HG03095 (cell line): ENCODE measurements at regions not wholly inside any gene's neighbourhood (a gene's known extent, or its start where the extent isn't known, plus 50 kb on each side); places are given as distances from the start of the nearest gene placed in this dataset.

Source experiments
- ATAC-seq: cut with Tn5 transposase; IDR thresholded peaks from one replicate; pipeline ENCODE4 v1.9.1; 2021; ENCODE audit warnings: moderate library complexity; ENCODE audit not compliant: unreplicated experiment

DNA sequence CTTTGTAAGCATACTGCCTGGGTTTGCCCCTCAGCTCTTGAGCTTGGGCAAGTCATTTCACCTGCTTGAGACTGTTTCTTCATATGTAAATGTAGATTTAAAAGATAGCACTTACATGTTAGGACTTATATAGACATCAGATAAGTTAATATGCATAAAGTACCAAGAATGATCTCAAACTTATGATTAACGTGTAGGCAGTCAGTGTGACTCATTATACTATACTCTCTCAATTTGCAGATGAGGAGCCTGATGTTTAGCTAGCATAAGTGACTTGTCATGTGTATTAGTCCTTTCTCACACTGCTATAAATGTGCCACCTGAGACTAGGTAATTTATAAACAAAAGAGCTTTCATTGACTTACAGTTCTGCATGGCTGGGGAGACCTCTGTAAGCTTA, 690.5 kb downstream of the KCNJ2 start:
- ATAC-seq, result no peak

DNA sequence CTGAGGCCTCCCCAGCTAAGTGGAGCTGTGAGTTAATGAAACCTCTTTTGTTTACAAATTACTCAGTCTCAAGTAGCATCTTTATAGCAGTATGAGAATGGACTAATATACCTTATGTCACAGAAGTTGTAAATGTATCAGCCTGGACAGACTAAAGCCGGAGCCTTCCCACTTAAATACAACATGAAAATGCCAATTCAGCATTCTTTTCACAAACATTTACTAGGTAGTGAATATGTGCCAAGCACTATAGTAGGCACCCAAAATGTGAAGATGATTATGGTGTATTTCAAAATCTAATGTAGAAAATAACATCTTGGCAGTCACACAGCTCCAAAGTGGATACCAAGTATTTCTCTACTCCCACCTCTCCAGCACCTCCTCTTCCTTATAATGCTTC, 693.0 kb downstream of the KCNJ2 start:
- ATAC-seq, result no peak

DNA sequence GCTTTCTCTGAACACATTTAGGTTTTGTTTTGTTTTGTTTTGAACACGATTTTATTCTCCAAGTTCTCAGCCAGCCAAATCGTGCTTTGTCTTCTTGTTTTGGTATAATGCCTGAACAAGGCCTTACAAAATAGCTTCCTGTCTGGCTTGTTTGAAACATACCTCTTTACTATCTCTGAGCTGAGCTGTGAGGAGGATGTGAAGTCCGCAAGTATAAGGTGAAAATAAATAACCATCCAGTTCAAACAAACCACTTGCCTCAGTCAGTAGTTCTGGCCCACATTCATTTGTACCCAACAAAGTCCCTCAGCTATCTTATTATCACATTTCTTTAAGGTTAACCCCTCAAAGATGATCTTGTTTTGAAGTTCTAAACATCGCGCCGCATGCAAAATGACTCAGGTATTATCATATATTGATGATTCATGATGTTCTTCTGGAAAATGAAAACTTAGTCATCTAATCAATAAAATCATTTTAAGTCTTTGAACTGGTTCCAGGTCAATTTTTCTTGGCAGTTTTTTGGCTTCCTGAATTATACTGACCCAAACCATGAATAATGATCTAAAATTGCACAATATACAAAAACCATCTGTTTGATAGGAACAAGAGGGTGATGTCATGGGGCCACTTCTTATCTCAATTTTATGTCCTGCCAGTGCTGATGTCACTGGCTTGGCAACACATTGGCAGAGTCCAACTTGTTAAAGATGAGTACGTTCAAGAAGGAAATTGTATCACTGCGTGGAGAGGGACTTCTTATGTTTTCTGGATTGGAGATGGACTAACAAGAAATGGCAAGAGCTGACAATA, 694.3 kb downstream of the KCNJ2 start:
- ATAC-seq, result no peak

DNA sequence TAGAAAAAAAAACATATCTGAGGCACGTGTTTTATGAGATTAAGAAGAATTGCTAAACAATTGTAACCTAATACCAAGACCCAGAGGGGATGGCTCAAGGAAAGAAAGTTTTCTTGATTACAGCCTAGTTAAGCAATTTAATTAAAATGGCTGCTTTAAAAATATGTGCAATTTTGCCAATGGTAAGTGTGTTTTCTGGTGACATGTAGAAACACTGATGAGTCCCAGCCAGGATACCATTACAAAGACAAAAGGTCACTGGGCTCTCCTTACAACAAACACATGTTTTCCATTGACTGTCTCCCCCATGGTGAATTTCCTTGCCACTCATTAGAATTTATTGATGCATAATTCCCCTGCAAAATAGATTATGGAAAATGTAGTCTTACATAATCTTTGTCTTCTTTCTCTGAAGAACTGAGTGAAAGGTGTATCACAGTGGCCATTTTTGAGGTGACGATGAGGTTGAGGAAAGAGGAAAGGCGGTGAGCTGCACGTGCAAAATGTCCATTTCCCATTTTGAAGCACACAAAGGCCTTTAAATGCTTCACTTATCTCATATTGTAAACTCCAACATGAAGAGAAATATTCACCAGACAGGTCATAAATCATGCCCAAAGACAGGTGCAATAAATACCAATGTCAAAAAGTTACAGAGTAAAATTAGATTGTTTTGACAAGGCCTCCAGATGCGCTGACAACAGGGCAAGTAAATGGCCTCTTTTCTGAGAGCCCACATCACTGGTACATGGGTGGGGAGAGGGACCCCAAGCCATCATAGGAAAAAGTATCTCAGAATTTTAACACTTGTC, 696.9 kb downstream of the KCNJ2 start:
- no peak for ATAC-seq

DNA sequence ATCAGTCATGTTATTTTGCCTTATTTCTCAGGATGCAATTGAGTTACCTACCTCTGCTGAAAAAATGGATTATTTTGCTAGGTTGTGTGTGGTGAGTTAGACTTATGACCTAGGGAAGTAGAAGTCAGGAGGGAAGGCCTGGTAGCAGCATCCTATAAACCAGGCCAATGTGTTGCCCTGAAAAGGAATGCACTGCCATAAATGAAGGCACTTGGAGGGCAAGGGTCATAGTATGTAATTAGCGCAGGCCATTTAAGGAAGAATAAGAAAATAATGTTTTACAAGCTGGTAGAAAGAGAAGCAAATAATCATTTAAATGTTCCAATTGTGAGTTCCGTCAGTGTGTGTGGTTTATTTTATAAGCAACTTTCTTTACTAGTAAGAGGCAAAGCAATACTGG, 698.8 kb downstream of the KCNJ2 start:
- ATAC-seq, result no peak

DNA sequence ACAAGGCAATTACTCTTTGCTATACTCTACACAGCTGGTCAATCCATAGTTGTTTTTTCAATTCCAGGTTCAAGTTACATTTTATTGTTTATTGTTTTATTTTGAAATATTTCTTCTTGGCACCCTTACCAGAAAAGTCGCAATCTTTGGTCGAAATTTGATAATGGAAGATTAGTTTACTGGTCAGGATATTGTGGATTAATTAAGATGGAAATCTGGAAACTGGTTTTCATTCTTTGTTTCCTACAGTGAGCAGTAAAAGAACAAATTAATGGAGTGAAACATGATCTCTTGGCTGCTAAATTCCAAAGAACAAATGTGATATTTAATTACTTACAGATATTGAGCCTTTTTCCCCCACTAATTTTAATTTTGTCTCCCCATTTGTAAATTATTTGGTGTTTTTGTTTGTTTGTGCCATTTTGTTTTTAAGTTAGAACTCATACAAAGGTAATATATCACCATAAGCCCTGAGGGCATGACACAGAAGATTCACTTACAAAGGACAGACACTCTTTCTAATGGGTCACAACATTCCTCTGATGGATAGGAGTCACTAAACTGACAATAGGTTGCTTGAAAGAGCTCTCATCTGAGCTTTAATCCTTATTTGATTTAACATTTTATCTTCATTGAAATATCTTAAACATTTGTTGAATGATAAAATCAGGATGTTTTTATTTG, 700.2 kb downstream of the KCNJ2 start:
- no peak for ATAC-seq

DNA sequence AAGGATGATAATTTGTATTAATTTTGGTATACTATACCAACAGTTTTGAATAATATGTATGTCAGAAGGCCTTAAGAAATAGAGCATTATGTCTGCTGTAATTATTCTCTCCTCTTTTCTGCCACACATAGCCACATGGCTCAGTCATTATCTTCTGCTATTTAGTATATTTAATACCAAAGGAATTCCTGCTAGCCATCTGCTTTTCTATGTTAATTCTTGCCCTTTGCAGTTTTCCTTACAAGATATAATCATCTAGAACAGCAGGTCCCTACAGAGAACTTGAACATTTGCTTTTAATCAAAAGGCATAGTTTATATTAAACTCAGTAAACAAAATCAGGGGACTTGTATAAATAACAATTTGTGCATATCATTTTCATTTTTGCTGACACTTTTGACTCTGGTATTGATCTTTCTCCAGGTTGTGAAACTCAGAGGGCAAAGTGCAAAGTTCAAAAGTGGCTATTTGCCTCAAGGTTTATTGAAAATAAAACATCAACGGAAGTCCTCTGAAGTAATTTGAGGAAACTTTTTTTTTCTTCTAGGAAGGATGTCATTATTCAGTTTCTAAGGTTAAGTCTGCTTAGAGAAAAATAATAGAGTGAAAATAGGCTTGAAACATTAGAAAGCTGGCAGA, 702.0 kb downstream of the KCNJ2 start:
- ATAC-seq, result no peak

DNA sequence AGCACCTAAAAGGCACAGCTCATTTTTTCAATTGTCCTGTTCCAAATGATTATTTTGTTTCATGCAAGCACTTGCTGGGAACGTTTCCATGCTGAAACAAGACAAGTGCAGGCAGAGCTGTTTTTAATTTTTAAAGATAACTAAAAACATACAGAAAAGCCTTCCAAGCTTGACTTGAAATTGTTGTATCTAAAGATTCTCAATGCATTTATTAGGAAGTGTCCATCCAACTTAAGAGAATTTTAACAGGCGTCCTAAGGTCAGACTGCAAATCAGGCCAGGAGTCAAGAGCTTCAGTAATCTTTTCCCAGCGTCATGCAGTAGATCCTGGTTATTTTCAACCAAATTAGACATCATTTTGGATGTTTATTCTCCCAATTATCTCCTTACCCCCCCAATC, 702.8 kb downstream of the KCNJ2 start:
- no peak for ATAC-seq

DNA sequence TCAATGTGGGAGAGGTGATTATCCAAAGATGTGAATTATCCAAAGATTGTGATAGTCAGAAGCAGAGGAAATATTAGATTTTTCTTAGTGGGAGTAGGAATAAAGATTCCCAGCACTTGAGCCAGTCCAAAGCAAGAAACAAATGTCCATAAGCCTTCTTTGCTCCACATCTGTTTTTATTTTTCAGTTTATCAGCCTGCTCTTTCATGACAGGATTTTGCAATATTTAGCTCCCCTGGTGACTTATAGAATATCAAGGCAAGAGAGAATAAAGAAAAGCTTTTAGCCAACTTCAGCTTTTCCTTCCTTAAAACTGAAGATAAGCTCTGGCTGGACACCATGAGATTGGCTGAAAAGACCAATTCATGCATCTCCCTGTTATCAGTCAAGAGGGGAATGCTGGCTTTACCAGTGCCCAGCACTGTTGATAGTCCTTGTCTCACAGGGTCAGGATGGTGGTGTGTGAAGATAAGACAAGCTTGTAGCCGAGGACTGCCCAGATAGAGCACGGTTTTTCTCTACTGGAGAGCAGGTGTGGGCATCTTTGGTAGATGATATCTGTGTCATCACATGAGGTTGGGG, 706.5 kb downstream of the KCNJ2 start:
- ATAC-seq, result no peak

DNA sequence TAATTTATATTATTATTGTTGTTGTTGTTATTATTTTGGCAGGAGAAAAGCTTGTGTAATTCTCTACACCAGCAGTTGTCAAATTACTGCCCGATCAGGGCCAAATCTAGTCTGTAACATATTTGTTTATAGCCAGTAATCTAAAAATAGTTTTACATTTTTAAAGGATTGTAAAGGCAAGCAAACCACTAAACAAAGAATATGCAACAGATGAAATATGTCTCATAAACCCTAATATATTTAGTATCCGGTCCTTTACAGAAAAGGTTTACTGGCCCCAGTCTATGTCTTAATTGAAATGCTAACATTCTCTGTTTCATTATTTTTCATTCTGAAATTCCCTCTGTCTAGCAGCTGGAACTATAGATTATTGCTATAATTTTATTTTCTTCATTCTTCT, 709.5 kb downstream of the KCNJ2 start:
- ATAC-seq, result no peak

DNA sequence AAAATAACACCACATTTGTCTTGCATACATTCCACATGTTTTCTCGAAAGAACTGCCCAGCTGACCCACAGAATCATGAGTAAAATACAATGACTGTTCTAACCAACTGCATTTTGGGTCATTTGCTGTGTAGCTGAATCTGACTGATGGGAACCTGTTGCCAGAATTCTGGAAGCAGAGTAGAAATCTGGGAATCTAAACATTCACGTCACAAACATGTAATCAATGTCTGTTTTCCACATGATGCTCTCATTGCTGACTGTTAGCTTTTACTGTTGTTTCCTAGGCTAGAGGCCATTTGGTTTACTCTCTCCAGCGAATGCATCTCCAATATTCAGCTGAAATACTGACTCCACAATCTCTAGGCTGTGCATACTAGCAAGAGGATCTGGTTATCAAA, 710.1 kb downstream of the KCNJ2 start:
- ATAC-seq, result no peak

DNA sequence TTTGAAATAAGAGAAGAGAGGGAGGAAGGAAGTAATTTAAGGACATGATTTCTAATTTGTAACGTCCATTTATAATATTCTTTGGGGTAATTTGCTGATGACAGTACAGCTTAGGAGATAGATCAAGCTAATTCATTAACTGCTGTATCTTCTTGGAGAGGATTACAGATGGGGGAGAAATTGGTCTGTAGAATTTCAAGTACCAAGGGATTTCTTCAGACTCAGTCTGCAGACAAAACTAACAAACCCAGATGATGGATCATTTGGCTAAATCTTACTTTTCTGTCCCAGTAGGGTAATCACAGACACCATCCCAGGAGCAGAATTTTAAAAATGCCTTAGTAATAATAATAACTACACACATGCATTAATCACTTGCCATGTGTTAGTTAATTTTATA, 711.8 kb downstream of the KCNJ2 start:
- no peak for ATAC-seq

DNA sequence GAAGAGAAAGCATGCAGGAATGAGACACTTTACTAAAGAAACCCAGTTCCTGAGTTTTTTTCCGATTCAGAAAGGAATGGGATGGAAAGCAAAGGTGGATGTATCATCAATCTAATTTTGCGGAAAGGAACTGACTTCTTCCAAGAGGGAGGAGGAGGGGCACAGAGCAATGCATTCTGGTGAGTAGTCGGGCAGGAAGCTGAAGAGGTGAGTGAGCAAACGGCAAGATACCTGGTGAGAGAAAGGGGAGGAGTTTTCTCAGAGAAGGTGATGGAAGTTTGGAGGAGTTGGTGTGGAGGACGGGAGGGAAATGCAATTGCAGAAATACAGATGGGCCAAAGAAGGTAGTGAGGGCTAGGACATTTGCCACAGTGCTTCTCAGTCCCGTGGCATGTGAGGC, 713.2 kb downstream of the KCNJ2 start:
- no peak for ATAC-seq

DNA sequence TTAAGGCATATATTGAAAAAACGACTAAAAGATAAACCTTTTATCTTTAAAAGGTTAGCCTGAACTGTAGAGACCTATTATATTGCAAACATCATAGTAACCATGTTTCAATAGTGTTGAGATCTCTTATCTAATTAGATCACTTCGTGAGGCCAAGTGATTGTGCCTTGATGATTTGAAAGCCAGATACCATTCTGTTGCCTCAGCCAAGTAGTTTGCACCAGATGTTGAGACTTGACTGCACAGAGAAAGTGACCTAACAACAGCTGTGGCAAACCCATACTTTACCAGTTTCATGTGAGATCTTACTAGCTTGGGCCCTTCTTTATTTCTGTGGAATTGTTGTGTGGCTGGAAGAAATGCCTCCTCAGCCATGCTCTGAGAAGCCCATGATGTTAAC, 717.3 kb downstream of the KCNJ2 start:
- ATAC-seq, result no peak

DNA sequence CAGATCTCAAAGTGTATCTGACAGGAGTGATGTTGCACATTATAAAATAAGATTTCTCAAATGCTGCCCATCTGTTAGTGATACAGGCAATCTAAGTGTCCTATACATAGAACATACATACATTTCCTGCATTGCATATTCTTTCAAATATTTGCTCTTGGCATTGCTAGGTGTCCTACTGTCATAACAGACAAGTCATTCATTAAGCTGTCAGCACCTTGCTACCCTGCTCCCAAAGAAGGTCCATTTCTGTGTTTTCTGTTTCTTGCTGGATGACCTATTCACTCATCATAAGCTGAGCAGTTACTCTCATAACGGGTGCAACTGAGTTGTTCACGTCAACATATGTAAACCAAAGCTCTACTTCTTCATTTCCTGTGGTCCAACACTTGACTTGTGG, 719.0 kb downstream of the KCNJ2 start:
- no peak for ATAC-seq

DNA sequence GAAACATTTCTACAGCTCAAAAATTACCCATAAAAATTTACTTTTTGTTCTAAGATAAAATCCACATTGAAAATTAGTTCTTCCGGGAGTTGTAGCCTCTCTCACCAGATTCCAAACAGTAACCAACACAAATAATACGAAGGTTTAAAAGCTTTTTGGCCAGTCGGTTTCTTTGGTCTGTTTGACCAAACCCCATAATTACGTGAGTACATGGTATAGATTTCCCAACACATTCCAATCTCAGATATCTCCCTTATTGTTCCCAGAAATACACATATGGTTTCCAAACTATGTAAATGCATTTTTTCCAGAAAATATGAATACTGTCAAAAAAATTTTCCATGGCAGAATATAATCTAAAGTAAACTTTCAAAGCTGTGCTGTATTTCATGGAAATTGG, 722.0 kb downstream of the KCNJ2 start:
- ATAC-seq, result no peak

DNA sequence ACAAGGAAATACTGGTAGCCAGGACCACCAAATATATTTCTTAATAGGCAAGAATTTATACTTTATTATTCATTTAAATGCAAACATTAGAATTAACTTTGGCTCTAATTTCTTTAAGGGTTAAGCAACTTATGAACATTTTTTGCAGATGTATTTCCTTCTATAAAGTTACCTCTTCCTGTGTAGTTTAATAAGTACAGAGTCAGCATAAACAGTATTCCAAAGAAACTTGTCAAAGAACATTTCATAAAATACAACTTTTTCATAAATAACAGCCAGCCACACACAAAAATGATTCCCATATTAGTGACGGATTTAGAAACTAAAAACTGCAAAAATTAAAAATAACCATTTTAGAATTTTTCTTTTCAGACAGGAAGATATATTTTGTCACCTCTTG, 723.2 kb downstream of the KCNJ2 start:
- ATAC-seq, result no peak

DNA sequence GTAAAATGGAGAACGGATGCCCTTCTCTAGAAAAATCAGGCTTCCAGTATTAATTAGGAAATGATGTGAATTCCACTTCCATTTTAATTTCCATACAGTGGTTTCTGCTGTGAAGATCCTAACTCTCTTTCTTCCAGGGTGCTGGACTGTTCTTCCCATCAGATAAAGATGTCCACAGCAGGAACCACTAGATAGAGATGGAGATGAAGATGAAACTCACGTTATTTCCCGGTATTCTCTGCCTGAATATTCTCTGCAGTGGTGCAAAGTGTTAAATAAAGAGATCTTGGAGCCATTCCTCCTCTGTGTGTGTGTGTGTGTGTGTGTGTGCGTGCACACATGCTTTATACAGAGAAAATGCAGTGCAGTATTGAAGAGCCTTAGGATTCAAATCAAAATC, 727.5 kb downstream of the KCNJ2 start:
- ATAC-seq, result no peak

DNA sequence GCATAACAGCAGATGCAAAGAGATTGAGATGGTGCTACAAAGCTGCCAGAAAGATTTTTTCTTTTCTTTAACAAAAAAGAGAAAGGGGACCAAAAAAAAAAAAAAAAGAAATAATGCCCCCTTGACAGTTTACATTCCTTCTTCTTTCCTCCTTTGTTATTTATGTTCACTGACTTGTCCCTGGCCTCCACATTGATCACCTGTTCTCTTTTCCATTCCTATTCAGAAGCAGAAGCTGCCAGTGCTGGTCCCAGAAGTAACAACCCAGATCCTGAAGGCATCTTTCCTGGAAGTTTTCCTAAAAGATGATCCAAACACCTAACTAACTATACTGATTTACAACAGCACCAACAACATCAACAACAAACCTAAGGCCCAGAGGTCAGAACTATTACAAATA, 728.1 kb downstream of the KCNJ2 start:
- ATAC-seq, result no peak

DNA sequence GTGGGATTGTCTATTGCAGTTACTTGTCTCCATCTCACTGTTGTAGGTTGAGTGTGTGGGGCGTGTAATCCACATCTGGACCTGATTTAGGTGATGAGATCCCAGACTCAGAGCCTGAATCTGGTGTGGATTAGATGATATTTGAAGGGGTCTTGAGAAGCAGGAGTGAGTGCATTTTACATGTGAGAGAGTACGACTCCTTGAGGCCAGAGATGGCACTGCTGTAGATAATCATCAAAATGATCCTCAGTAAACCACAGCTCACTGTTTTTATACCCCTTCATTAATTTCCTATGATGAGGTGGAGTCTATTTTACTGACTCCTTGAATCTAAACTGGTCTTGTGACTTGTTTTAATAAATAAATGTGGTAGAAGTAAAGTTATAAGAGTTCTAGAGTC, 732.5 kb downstream of the KCNJ2 start:
- no peak for ATAC-seq

DNA sequence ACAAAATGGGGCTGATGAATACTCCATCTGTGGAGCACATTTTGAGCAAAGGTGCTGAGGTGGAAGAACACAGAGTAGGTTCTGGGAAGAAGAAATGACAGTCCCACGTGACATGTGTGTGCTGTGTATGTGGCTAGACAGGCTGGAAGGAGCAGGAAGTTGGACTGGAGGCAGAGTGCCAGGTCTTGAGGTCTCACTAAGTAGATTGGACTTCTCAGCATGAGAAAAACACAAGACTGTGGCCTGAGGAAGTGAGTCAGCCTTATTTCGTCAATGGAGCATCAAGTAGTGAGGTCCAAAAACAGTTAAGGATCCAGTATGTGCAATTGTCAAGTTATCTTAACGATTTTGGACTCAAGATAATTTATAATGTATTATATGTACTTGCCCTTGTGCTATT, 736.5 kb downstream of the KCNJ2 start:
- no peak for ATAC-seq
